GM21390 (cell line): ENCODE measurements at regions not wholly inside any gene's neighbourhood (a gene's known extent, or its start where the extent isn't known, plus 50 kb on each side); places are given as distances from the start of the nearest gene placed in this dataset.

Experiments
- ATAC-seq: cut with Tn5 transposase; IDR thresholded peaks from one replicate; pipeline ENCODE4 v1.9.1; 2021; ENCODE audit not compliant: unreplicated experiment

GRCh38 chr17:15177343-15177742 is 87.8 kb downstream of the PMP22 start:
- no peak for ATAC-seq

- ATAC-seq: no peak
Observed at GRCh38 chr17:15175356-15175755, 89.8 kb downstream of the PMP22 start.

- ATAC-seq: peak; percentile 63
Observed at GRCh38 chr17:15171167-15172047, 93.7 kb downstream of the PMP22 start.

- no peak for ATAC-seq
Observed at GRCh38 chr17:15169676-15170075, 95.5 kb downstream of the PMP22 start.

GRCh38 chr17:15168379-15168778 is 96.7 kb downstream of the PMP22 start:
- no peak for ATAC-seq

GRCh38 chr17:15161395-15161794 is 103.7 kb downstream of the PMP22 start:
- no peak for ATAC-seq

GRCh38 chr17:15157051-15157450 is 108.1 kb downstream of the PMP22 start:
- ATAC-seq: no peak

- no peak for ATAC-seq
Observed at GRCh38 chr17:15154618-15155017, 110.5 kb downstream of the PMP22 start.

GRCh38 chr17:15145621-15146020 is 119.5 kb downstream of the PMP22 start:
- no peak for ATAC-seq

GRCh38 chr17:15143524-15143923 is 121.6 kb downstream of the PMP22 start:
- no peak for ATAC-seq

- ATAC-seq: no peak
Observed at GRCh38 chr17:15134363-15134762, 130.8 kb downstream of the PMP22 start.

GRCh38 chr17:15133826-15134225 is 131.3 kb downstream of the PMP22 start:
- ATAC-seq: no peak

GRCh38 chr17:15133143-15133542 is 132.0 kb downstream of the PMP22 start:
- ATAC-seq: no peak

GRCh38 chr17:15130426-15130825 is 134.7 kb downstream of the PMP22 start:
- no peak for ATAC-seq

GRCh38 chr17:15129986-15130385 is 135.1 kb downstream of the PMP22 start:
- ATAC-seq: no peak

GRCh38 chr17:15124746-15125145 is 140.4 kb downstream of the PMP22 start:
- ATAC-seq: no peak

GRCh38 chr17:15124264-15124595 is 140.9 kb downstream of the PMP22 start:
- ATAC-seq: no peak

- ATAC-seq: no peak
Observed at GRCh38 chr17:15123593-15124263, 141.4 kb downstream of the PMP22 start.

- no peak for ATAC-seq
Observed at GRCh38 chr17:15122857-15123256, 142.3 kb downstream of the PMP22 start.

GRCh38 chr17:15121426-15121825 is 143.7 kb downstream of the PMP22 start:
- no peak for ATAC-seq

- ATAC-seq: no peak
Observed at GRCh38 chr17:15119968-15120367, 145.2 kb downstream of the PMP22 start.

- ATAC-seq: no peak
Observed at GRCh38 chr17:15117239-15117638, 147.9 kb downstream of the PMP22 start.
